GM19023 (cell line): ENCODE measurements at regions not wholly inside any gene's neighbourhood (a gene's known extent, or its start where the extent isn't known, plus 50 kb on each side); places are given as distances from the start of the nearest gene placed in this dataset.
A peak's percentile ranks its signal among the peaks of the same experiment; 100 is the strongest.

Experiments used
- ATAC-seq: cut with Tn5 transposase; IDR thresholded peaks from one replicate; pipeline ENCODE4 v1.9.1; 2021; ENCODE audit warnings: mild to moderate bottlenecking, moderate library complexity; ENCODE audit not compliant: unreplicated experiment

DNA sequence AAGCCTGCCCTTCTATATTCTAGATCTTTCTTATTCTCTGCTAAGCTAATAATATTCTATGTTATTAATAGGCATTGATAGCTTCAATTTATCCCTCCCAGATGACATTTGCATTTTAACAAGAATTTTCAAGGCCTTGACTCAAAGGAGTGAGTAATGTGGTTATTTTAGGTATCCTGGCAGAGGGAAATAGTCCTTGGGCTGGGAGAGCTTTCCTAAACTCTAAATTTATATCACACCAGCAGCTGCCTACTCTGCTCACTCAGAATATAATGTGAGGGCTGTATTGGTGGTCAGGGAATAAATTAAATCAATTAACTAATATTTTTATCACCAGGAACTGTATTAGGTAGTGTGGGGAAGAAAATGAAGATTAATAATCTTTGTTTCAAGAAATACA is 74.8 kb upstream of the ADAM23 start:
- no peak for ATAC-seq

DNA sequence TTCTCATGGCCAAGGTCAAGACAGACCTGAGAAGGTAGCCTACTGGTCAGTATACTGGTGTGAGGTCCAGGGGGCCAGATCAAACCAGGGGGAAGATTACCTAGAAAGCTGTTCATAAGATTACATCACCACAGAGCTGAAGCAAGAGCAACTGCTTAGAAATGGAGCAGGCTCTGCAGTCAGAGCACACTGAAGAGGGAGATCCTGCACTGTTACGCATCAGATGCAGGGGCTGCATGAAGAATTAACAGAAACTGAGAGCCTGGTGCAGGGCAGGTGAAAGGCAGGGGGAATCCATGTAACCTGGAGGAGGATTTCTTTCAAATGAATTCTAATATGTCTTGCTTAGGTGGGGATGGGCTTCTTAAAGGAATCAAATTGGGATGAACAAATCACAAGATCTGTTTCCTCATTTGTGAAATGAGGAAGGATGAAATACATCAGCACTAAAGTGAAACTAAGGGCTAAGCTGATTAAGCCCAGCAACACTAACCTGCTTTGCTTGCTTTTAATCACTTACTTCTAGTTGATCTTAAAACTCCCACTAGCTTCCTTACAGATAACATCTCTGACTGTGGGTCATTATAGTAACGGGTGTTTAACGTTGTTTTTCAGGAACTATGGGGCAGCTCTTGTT is 74.3 kb upstream of the ADAM23 start:
- no peak for ATAC-seq

DNA sequence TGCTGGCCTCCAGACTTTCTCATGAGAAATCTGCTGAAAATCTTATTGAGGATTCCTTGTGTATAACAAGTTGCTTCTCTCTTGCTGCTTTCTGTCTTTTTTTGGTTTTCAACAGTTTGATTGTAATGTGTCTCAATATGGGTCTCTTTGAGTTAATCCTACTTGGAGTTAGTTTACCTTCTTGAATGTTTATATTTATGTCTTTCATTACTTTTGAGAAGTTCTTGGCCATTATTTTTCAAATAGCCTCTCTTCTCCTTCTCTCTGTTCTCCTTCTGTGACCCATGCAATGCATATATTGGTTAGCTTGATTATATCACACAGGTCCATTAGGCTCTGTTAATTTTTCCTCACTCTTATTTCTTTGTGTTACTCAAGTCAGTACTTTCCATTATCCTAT is 67.4 kb upstream of the ADAM23 start:
- ATAC-seq: no peak

DNA sequence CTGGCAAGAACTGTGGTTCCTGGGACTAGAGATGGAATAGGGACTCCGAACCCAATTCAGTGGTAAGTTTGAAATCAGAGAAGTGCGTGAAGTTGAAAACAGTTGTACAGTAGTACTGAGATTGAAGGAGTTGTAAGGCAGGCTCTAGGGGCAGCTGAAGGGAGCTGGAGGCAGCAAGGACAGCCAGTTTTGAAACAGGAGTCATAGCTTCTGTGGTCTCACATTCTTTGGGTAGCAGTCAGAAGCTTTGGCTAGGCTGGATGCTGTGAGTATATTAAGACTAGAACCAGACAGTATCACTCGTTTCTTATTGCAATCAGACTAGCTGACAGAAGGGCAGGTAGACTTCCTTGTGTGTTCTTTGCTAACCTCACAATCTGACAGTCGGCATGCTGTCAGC is 64.5 kb upstream of the ADAM23 start:
- ATAC-seq: no peak

DNA sequence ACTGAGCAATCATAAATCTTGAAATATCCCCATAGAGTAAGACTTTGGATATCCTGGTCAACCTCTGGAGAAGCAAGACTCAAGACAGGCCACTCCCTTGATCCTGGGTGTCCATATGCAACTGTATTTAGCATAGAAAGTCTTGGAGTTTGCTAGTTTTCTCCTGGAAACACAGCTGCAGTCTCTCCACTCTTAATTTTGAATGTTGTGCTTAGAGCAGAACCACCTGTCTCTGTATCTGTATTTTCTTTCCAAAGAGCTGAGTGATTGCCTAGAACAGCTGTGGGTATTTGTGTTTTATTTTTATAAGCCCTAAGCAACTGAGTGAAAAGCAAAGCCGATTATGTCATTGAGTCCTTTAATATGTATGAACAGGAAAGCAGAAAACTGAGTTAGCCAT is 64.1 kb upstream of the ADAM23 start:
- no peak for ATAC-seq

DNA sequence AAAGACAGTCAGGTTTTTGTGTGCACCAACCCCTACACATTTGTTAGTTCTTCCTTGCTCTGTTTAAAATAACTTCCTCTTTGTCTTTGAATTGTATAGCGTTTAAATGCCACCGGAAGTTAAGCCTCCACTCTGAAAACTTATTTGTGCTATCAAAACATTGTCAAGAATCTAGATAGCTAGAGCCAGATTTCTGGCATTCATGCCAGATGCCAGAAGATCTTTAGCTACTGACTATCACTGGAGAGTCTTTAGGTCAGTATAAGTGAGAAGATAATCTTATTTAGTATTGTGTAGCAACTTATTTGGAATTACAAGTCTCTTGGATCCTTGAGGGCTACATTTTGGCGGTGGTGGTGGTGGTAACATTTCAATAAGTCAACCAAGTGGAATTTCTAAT is 63.4 kb upstream of the ADAM23 start:
- no peak for ATAC-seq

DNA sequence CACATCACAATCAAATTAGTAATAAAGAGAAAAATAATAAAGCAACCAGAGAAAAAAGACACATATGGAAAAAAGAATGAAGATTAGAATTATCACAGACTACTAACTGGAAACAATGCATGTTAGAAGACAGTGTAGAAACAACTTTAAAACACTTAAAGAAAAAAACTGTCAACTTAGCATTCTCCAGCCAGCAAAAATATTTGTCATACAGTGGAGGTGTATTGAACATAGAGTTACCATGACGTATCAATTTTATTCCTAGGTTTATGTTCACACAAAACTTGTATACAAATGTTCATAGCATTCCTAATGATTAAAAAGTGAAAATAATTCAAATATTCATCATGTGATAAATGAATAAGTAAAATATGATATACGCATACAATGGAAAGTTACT is 61.5 kb upstream of the ADAM23 start:
- ATAC-seq: no peak

DNA sequence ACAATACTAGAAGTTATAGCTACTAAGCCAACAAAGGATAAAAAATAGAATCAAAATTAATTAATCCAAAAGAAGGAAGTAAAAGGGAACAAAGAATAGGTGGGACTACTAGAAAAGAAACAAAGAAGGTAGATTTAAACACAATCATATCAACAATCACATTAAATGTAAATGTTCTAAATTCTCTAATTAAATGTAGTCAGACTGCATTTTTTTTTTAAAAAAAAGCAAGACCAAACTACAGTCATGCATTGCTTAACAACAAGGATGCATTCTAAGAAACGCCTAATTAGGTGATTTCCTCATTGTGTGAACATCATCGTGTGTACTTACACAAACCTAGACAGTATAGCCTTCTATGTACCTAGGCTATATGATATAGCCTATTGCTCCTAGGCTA is 59.7 kb upstream of the ADAM23 start:
- no peak for ATAC-seq

DNA sequence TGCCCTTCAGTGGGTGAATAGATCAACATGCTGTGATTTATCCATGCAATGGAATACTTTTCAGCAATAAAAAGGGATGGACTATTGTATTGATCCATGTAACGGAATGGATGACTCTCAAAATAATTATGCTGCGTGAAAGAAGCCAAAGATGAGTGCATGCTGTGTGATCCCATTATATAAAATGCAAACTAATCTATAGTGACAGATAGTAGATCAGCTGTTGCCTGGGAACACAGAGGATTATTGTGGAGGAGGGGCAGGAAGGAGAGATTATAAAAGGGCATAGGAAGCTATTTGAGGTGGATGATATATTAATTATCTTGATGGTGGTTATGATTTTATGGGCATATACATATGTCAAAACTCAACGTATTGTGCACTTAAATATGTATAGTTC is 55.5 kb upstream of the ADAM23 start:
- no peak for ATAC-seq

DNA sequence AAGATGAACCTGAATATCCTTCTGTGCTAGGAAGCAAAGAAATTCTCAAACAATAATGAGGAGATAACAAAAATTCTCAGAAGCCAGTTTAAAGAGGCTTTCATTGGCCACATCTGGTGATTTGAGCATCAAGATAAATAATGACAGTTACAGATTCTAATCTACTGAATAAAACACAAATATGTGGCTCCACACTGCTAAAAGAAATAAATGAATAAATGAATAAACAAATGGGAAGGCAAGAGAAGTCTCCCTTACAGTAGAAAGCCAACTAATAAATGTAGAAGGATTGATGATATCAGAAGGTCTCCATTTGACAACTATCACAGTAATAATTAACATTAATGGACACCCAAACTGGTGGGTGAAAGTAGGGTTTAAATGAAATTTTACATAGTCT is 54.6 kb upstream of the ADAM23 start:
- ATAC-seq: no peak

DNA sequence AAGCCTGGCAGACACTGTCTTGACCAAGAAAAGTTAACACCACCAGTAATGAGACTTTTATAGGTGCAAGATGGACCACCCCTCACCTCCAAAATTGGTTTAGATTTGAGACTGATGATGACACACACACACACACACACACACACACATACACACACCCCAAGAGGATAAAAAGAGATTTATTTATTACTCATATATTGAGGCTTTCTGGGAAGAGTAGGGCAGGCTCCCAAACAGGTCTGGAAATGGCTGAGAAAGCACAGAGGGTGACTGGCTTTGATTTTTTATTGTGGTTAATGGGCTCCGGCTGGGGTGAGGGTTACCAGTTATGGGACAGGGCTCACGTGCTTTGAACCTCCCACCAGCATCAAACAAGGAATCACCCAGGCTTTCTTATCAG is 54.2 kb upstream of the ADAM23 start:
- no peak for ATAC-seq

DNA sequence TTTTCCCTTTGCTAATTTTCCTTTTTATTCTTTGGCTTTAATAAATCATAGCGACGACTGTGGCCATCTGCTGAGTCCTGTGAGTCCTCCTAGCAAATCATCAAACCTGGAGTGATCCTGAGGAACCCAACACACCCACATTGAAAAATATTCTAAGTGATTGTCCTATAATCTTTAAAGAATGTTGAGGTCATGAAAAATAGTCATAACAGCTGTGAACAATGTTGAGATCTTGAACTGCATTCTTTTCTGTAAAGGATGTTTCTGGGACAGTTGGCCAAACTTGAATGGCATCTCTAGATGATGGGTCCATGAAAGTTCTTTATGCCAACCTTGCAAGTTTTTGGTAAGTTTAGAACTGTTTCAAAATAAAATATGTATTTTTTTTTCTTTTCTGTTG is 53.2 kb upstream of the ADAM23 start:
- no peak for ATAC-seq

DNA sequence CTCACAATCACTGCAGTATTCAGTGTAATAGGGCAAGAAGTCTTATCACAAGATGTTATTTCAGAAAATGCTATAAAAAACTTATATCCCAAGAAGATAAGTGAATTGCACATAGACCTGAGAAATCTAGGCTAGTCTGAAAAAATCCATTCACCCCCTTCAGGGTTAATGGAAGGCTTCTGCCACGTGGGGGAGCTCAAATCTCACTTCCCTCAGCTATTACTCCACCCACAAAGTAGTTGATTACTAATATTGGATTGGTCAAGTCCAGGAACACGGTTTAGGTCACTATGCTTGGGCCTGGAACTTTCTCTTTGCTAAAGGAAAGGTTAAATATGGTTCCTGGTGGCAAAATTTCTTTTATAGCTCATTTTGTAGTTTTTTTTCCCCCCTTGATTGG is 51.2 kb upstream of the ADAM23 start:
- ATAC-seq: peak; percentile 93
